ENCODE measurements at regions not wholly inside any gene's neighbourhood (a gene's known extent, or its start where the extent isn't known, plus 50 kb on each side); places are given as distances from the start of the nearest gene placed in this dataset.
"Not testable (repeated sequence)": the region's sequence is repeated elsewhere in the genome, so short reads cannot be mapped to it uniquely, and the experiment has no call there.

- not testable (repeated sequence) for TF ChIP-seq ZNF274 (IDR thresholded peaks at IDR 0.05; ENCODE audit: low read depth, low read length); YY1 (IDR thresholded peaks at IDR 0.05; ENCODE audit: insufficient read depth, insufficient read length)
Observed at GRCh38 chr6:140339084-140339483, 964.6 kb upstream of the CITED2 start.
